ENCODE measurements at regions not wholly inside any gene's neighbourhood (a gene's known extent, or its start where the extent isn't known, plus 50 kb on each side); places are given as distances from the start of the nearest gene placed in this dataset.

GRCh38 chr5:152125661-152126205 lies 201.1 kb upstream of the GLRA1 start:
- no peak for ATAC-seq
- H3K27ac Mint-ChIP-seq: no peak overlapping the region

GRCh38 chr5:152124409-152125041 lies 199.9 kb upstream of the GLRA1 start:
- TF ChIP-seq, protein P1, sequence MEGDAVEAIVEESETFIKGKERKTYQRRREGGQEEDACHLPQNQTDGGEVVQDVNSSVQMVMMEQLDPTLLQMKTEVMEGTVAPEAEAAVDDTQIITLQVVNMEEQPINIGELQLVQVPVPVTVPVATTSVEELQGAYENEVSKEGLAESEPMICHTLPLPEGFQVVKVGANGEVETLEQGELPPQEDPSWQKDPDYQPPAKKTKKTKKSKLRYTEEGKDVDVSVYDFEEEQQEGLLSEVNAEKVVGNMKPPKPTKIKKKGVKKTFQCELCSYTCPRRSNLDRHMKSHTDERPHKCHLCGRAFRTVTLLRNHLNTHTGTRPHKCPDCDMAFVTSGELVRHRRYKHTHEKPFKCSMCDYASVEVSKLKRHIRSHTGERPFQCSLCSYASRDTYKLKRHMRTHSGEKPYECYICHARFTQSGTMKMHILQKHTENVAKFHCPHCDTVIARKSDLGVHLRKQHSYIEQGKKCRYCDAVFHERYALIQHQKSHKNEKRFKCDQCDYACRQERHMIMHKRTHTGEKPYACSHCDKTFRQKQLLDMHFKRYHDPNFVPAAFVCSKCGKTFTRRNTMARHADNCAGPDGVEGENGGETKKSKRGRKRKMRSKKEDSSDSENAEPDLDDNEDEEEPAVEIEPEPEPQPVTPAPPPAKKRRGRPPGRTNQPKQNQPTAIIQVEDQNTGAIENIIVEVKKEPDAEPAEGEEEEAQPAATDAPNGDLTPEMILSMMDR (IDR thresholded peaks at IDR 0.05): no peak
- no peak overlapping the region for H3K4me3 Mint-ChIP-seq
- Histone ChIP-seq H3K27me3 (ENCODE audit: control insufficient read depth, insufficient read depth, low read length) (no peaks in the 10 kb centered on the region), H3K4me1 (ENCODE audit: control insufficient read depth, insufficient read depth, low read length) (no peaks in the 10 kb centered on the region), H3K27ac (ENCODE audit: low read length) (no peak overlapping the region), H3K4me3 (ENCODE audit: low read length) (no peak overlapping the region), H3K9me3 (ENCODE audit: control insufficient read depth, insufficient read depth, low read length) (no peaks in the 10 kb centered on the region), H3K36me3 (ENCODE audit: control insufficient read depth, insufficient read depth, low read length) (no peaks in the 10 kb centered on the region)
- 87% methylated on average over 12 of the region's 12 CpGs for WGBS (ENCODE audit: insufficient coverage)
- intact Hi-C loops (cut with micrococcal nuclease): no loop called here
- DNase-seq: no peak
- no peaks in the 10 kb centered on the region for H3K4me1 Mint-ChIP-seq
- H3K27ac Mint-ChIP-seq: no peak overlapping the region
- ATAC-seq: no peak
- H3K27me3 Mint-ChIP-seq (ENCODE audit: low read depth in 2 of 2): no peaks in the 10 kb centered on the region
- H3K36me3 Mint-ChIP-seq: no peaks in the 10 kb centered on the region
- no peaks in the 10 kb centered on the region for H3K9me3 Mint-ChIP-seq

More at GRCh38 chr5:152125661-152126205, 201.1 kb upstream of the GLRA1 start:
- no peak overlapping the region for H3K4me3 Mint-ChIP-seq
- no peaks in the 10 kb centered on the region for H3K4me1 ChIP-seq (ENCODE audit: control insufficient read depth, insufficient read depth, low read length)
- no peaks in the 10 kb centered on the region for H3K4me1 Mint-ChIP-seq
- H3K9me3 Mint-ChIP-seq: no peaks in the 10 kb centered on the region
- DNase-seq: no peak
- H3K36me3 Mint-ChIP-seq: no peaks in the 10 kb centered on the region
- 60% methylated on average over 4 of the region's 7 CpGs for WGBS (ENCODE audit: insufficient coverage)
- H3K9me3 ChIP-seq (ENCODE audit: control insufficient read depth, insufficient read depth, low read length): no peaks in the 10 kb centered on the region
- H3K27me3 ChIP-seq (ENCODE audit: control insufficient read depth, insufficient read depth, low read length): no peaks in the 10 kb centered on the region
- no peak overlapping the region for H3K4me3 ChIP-seq (ENCODE audit: low read length)
- no peak overlapping the region for H3K27ac ChIP-seq (ENCODE audit: low read length)
- no peaks in the 10 kb centered on the region for H3K27me3 Mint-ChIP-seq (ENCODE audit: low read depth in 2 of 2)
- intact Hi-C loops (cut with micrococcal nuclease): no loop called here
- TF ChIP-seq, protein P1 (IDR thresholded peaks at IDR 0.05): no peak
- H3K36me3 ChIP-seq (ENCODE audit: control insufficient read depth, insufficient read depth, low read length): no peaks in the 10 kb centered on the region

DNA sequence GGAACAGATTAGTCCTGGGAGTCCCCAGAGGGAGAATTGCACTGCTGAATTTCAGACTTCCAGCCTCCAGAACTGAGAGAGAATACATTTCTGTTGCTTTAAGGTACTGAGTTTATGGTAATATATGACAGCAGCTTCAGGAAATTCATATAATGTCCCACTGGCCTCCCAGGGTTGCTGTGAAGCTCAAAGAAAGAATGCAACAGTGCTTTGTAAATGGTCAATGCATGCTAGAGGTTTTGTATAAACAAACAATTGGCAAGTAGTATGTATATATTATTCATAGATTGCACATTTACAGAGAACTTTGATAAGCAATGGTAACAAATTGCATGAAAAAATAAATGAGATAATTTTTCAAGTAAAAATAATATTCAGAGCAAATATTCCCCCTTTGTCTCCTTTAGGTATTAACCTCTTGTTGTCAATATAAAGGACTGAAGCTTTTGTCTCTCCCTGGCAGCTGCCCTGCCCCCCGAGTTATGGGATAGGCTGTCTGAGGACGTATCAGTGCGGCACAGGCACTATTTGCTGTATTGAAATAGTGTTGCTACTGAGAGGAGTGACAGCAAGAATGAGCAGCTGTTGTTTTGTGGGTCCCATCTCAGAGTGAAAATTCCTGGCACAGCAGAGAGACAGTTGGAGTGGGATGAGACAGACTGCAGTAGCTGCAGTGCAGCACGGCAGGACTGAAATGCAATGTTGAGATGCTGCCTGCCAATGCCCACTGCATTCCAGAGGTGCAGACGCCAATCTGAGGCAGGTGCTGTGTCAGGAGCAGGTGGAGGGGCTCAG lies 194.2 kb upstream of the GLRA1 start:
- H3K27ac ChIP-seq (ENCODE audit: low read length): no peak overlapping the region
- Mint-ChIP-seq H3K27me3 (ENCODE audit: low read depth in 2 of 2) (no peaks in the 10 kb centered on the region), H3K9me3 (peaks cover 0 to 2% of the 10 kb centered on the region in 2 donors), H3K4me1 (no peaks in the 10 kb centered on the region), H3K27ac (no peak overlapping the region), H3K36me3 (no peaks in the 10 kb centered on the region), H3K4me3 (no peak overlapping the region)
- H3K36me3 ChIP-seq (ENCODE audit: control insufficient read depth, insufficient read depth, low read length): no peaks in the 10 kb centered on the region
- no peak for DNase-seq
- no peaks in the 10 kb centered on the region for H3K27me3 ChIP-seq (ENCODE audit: control insufficient read depth, insufficient read depth, low read length)
- no peaks in the 10 kb centered on the region for H3K4me1 ChIP-seq (ENCODE audit: control insufficient read depth, insufficient read depth, low read length)
- 82% methylated on average over 5 of the region's 5 CpGs for WGBS (ENCODE audit: insufficient coverage)
- intact Hi-C loops (cut with micrococcal nuclease): no loop called here
- ATAC-seq: no peak
- H3K9me3 ChIP-seq (ENCODE audit: control insufficient read depth, insufficient read depth, low read length): no peaks in the 10 kb centered on the region
- no peak overlapping the region for H3K4me3 ChIP-seq (ENCODE audit: low read length)
- TF ChIP-seq, protein P1 (IDR thresholded peaks at IDR 0.05): no peak

Measured in natural killer cell (primary cell).